CD4-positive, alpha-beta T cell treated with Interleukin-21 for 1 hour (primary cell): ENCODE measurements at regions not wholly inside any gene's neighbourhood (a gene's known extent, or its start where the extent isn't known, plus 50 kb on each side); places are given as distances from the start of the nearest gene placed in this dataset.
"Not testable (repeated sequence)": the region's sequence is repeated elsewhere in the genome, so short reads cannot be mapped to it uniquely, and the experiment has no call there.

Source experiments
- DNase-seq: peaks from one replicate; pipeline ENCODE4 v3.0.0-alpha.2; 2020

GRCh38 chr7:120054376-120055100 lies 218.4 kb upstream of the KCND2 start:
- no peak for DNase-seq

DNA sequence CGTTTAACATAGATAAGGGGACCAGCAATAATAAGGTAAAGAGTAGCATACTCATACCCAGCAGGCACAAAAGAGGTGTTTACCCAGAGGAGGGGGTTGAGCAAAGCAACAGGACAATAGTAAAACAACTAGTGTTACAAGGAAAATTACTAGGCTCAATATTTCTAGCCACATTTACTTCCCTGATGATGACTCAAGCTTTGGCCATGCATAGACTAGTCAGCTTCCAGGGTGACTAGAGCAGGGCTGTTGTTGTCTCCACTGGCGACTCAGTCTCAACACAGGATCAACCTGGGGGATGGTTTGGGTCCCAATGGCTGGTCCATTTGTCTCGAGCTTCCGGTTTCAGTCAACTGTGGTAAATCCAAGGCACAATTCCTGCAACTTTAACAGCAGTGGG lies 217.7 kb upstream of the KCND2 start:
- DNase-seq: no peak

GRCh38 chr7:120056227-120056626 lies 216.7 kb upstream of the KCND2 start:
- no peak for DNase-seq

- DNase-seq: no peak
These were observed 213.3 kb upstream of the KCND2 start for GRCh38 chr7:120059641-120060040.

DNA sequence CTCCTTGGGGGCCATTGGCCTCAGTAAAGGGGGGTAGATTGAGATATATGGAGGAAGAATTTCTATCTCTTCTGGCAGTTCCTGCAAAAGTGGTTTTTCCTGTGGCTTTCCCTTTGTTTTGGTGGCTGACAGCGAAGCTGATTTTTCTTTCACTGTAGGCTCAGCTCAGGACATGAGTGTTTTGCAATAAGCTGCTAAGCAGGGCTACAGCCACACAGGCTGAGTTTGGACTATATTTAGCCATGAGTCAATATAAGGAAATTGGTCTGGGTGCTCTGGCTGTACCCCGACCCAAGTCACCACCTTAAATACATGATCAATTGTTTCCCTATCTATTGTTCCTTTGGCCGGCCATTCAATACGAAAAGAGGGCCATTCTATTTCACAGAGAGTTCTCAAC lies 212.7 kb upstream of the KCND2 start:
- no peak for DNase-seq

DNA sequence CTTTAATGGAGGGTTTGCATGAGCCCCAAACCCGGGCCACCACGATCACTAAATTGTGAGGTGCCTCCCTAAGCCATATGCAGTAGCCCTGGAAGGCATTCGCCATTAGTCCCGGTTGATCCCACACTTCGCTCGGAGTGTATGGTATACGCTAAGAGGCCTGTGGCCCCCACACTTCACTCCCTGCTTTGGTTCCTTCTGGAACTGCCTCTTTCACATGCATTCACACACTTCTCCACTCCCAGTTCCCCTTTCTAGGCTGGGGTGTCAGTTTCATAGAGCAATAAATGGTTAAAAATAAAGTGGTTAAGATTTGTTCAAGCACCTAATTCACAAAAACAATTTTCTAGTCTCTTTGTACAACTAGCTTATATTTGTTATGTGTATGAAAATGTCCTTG lies 212.1 kb upstream of the KCND2 start:
- DNase-seq: no peak

GRCh38 chr7:120064565-120064964 lies 208.4 kb upstream of the KCND2 start:
- no peak for DNase-seq

- not testable (repeated sequence) for DNase-seq
These were observed 206.1 kb upstream of the KCND2 start for GRCh38 chr7:120066898-120067297.

- no peak for DNase-seq
These were observed 202.8 kb upstream of the KCND2 start for GRCh38 chr7:120070201-120070600.

DNA sequence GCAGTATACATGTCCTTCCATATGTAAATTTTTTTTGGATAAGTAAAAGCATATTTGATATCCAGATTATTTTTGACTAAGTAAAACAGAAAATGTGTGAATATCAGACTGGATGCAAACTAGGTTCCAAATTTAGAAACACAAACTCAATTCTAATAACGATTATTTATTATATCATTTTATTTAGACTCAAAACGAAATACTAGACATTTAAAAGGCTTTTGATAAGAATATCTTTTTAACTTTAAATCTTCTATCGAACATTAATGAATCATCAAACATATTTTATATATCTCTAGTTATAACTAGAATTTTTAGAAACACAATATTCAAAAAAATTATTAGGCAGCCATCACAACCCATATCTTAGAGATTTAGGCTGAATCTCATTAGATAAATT lies 195.2 kb upstream of the KCND2 start:
- DNase-seq: no peak

DNA sequence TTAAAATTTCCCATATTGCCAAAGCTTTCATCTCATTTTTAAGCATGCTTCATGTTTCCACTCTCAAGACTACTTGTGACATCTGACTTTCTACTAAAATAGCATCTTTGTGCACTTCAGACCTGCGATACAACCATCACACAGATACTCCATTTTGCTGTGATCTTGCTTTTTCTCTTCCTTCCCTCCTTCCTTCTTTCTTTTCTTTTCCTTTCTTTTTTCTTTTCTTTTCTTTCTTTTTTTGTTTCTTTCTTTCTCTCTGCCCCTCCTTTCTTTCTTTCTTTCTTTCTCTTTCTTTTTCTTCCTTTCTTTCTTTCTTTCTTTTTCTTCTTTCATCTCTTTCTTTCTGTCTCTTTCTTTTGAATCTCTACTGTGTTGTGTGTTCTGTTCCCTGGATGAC lies 194.0 kb upstream of the KCND2 start:
- no peak for DNase-seq

DNA sequence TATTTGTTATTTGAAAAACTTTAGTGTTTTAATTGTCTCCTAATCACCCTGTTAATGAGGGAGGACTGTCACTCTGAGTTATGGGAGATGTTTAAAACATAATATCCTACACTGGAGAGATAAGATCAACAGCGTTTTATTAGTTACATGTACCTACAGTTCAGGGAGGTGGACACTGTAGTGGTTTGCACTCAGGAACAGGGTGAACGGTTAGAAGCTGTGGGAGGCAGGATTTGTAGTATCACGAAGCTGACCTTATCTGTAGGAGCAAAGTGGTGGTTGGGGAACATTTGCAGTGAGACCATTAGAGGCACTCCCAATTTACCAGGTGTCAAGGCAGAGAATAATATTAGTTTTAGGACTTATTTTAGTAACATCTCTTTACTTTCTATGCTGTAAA lies 193.3 kb upstream of the KCND2 start:
- no peak for DNase-seq

- not testable (repeated sequence) for DNase-seq
These were observed 186.5 kb upstream of the KCND2 start for GRCh38 chr7:120086468-120086867.

DNA sequence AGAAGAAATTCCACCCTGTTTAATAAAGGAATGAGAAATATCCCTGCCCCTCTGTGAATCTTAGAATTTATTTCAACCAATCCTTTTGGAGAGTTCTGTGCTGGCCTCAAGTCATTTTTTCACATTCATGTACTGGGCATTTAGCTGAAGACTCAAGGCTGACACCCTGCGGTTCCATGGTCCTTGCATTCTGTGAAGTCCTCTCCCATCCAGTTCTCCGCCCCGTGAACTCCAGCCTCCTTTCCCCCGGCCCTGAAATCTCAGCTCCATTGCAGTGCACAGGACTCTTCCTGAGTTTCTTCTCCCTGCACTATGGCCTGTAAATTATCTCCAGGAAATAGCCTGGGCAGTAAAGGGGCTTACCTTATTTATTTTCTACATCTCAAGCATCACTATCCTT lies 183.0 kb upstream of the KCND2 start:
- DNase-seq: no peak

DNA sequence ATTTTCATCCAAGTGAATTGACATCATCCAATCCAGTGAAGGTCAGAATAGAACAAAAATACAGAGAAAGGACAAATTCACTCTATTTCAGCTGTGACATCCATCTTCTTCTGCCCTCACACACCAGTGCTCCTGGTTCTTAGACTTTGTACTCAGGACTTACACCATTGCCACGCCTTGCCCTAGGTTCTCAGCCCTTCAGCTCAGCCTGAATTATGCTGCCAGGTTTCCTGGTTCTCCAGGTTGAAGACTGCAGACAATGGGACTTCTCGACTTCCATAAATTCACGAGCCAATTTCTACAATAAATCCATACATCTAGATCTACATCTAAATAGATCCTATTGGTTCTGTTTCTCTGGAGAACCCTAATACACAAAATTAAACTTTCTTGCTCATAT lies 181.2 kb upstream of the KCND2 start:
- DNase-seq: no peak

- no peak for DNase-seq
These were observed 176.0 kb upstream of the KCND2 start for GRCh38 chr7:120097020-120097419.

- DNase-seq: no peak
These were observed 175.2 kb upstream of the KCND2 start for GRCh38 chr7:120097774-120098173.

DNA sequence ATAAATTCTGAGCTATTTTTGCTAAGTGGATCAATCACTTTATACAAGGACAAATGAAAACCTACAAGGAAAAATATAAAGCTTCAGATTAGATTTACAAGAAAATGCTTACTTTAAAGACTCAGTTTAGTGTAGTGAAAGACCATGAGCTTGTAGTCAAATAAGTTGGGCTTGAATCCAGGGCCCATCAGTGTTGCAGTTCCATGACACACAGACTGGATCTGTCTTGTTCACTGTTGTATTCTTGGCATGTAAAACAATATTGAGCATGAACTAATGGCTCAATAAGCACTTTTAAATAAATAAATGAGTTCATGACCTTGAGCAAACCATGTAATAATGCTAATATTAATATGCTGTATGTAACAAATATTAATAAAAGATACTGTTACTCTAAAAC lies 164.6 kb upstream of the KCND2 start:
- DNase-seq: no peak

- no peak for DNase-seq
These were observed 162.8 kb upstream of the KCND2 start for GRCh38 chr7:120110169-120110568.

DNA sequence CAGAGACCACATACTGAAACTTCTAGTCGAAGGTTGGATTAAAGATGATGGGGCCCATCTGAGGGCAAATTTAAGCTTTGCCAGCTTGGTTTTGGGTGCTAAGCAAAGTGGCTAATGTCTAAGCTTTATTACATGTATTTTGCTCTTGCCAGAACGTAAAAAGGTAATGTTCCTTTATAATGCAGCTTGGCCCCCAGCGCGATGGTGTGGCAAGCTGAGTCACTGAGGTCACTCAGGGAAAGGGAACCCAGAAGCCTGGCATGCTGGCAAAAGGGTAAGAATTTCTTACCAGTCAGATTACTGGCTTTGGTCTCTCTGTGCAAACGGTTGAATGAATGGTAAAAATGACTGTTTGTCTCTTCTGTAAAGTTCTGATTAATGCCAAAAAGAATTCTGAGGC lies 158.3 kb upstream of the KCND2 start:
- DNase-seq: no peak

DNA sequence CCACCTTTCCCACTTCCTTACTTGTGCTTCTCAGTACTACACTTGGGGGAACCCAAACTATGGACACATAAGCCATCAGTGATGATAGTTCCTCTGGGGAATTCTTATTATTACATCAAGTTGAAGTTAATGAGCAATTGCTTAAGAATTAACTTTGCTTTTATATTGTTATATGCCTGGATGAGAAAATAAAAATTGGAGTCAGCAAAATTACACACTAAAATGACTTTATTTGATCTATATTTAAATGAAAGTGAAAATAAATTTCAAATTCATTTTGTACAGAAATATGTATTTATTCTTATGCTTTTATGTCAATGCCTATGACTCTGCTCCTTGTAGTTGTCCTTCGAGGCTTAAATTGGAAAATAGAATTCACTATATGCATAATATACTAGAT lies 149.4 kb upstream of the KCND2 start:
- DNase-seq: no peak

DNA sequence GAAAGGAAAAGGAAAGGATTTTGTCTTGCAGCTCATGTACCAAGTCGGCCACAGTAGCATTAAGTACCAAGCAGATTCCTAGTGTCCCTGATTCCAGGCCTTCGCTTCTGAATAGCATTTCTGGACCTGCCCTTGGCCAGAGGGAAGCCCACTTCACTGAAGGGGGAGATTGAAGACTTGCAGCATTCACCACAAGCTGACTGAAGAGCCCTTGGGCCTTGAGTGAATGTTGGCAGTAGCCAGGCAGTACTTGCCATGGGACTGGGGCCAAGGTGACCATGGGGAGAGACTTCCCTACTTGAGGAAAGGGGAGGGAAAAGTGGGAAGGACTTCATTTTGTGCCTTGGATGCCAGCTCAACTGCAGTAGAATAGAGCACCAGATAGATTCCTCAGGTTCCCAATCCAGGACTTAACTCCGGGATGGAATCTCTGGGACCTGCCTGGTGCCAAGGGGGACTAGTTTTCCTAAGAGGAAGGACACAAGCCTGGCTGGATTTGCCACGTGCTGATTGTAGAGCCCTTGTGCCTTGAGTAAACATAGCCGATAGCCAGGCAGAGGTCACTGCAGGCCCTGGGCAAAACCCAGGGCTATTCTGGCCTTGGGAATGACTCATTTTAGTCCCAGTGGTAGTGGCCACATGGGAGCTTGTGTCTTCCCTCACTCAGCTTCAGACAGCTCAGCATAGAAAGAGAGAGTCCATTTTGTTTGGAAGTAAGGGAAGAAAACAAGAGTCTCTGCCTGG lies 141.7 kb upstream of the KCND2 start:
- no peak for DNase-seq

- no peak for DNase-seq
These were observed 134.5 kb upstream of the KCND2 start for GRCh38 chr7:120138497-120138896.

- DNase-seq: no peak
These were observed 116.5 kb upstream of the KCND2 start for GRCh38 chr7:120156476-120156875.

DNA sequence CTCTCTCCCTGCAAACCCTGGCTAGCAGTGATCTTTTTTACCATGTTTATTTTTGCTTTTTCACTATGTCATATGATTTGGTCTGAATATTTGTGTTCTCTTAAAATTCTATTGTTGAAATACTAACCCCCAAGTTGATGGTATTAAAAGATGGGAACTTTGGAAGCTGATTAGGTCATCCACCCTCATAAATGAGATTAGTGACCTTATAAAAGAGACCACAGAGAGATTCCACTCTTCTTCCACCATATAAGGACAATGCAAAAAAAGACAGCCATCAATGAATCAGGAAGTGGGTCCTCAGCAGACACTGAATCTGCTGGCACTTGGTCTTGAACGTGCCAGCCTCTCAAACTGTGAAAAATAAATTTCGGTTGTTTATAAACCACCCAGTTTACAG lies 112.8 kb upstream of the KCND2 start:
- DNase-seq: no peak
